Endothelial cell of umbilical vein (primary cell): ENCODE measurements at regions not wholly inside any gene's neighbourhood (a gene's known extent, or its start where the extent isn't known, plus 50 kb on each side); places are given as distances from the start of the nearest gene placed in this dataset.

Source experiments
- BruUV-seq: library from RNA; stranded (reverse); fragments of 400-500 nt; replicated peaks from 2 replicates; lab custom pipeline; 2021; lab: Mats Ljungman, UMichigan
- CTCF ChIA-PET: fragments of 300-600, 350-600 bp; sonication (Branson Sonifier 250); formaldehyde crosslinking; loops from one replicate; lab custom pipeline; 2021; ENCODE audit warnings: antibody characterized with exemption, inconsistent platforms; lab: Charles Lee
- POLR2A ChIA-PET: fragments of 300-600, 350-600 bp; sonication (Branson Sonifier 250); formaldehyde crosslinking; loops from one replicate; lab custom pipeline; 2021; ENCODE audit warnings: antibody characterized with exemption, inconsistent platforms; lab: Charles Lee
- DNase-seq: peaks from one replicate; pipeline ENCODE4 v3.0.0-alpha.2; 2011; ENCODE audit warnings: low read depth, low spot score
- FAIRE-seq: peaks from 2 replicates; lab custom pipeline; 2011; peaks lifted over from hg19 to GRCh38; lab: Jason Lieb, UNC
- H2AFZ ChIP-seq: 2 replicates; pipeline ENCODE4 v1.6.0; 2012; ENCODE audit warnings: low read depth, low read length, control low read depth, inconsistent platforms
- H3K27ac ChIP-seq: 2 replicates; pipeline ENCODE4 v1.5.1; 2011; ENCODE audit warnings: low read depth, mild to moderate bottlenecking, control low read depth, low read length, moderate library complexity; ENCODE audit not compliant: insufficient read depth
- H3K27me3 ChIP-seq, 2 experiments: 2 replicates each; pipeline versions ENCODE4 v1.6.0 to v1.6.1; 2011; ENCODE audit warnings: low read length in 2 of 2, mixed read lengths in 1 of 2; ENCODE audit not compliant: control insufficient read depth in 2 of 2, insufficient read depth in 2 of 2
- H3K36me3 ChIP-seq, 2 experiments: 2 replicates in 1 of 2; 3 replicates in 1 of 2; pipeline ENCODE4 v1.5.1; 2011; ENCODE audit warnings: low read length in 2 of 2, mild to moderate bottlenecking in 1 of 2, moderate library complexity in 1 of 2; ENCODE audit not compliant: control insufficient read depth in 2 of 2, insufficient read depth in 2 of 2; ENCODE audit errors: extremely low read depth in 1 of 2
- H3K4me1 ChIP-seq: 3 replicates; pipeline ENCODE4 v1.5.1; 2011; ENCODE audit warnings: mild to moderate bottlenecking, low read length; ENCODE audit not compliant: control insufficient read depth, insufficient read depth; ENCODE audit errors: extremely low read depth
- H3K4me2 ChIP-seq: 2 replicates; pipeline ENCODE4 v1.6.1; 2011; ENCODE audit warnings: low read length, control low read depth, mixed read lengths; ENCODE audit not compliant: insufficient read depth
- H3K4me3 ChIP-seq, 3 experiments: fragments of 200-600 bp in 1 of 3; sonication (generic), shearing (Covaris generic) in 1 of 3; replicated peaks in 1 of 3; 2 replicates each; pipeline ENCODE4 v1.5.1; 2011 to 2016; ENCODE audit warnings: control low read depth in 3 of 3, low read length in 3 of 3, mild to moderate bottlenecking in 2 of 3, inconsistent platforms in 1 of 3, low read depth in 1 of 3, moderate library complexity in 1 of 3; ENCODE audit not compliant: insufficient read depth in 1 of 3
- H3K79me2 ChIP-seq: 2 replicates; pipeline ENCODE4 v1.6.0; 2012; ENCODE audit warnings: low read length, inconsistent platforms; ENCODE audit not compliant: control insufficient read depth, insufficient read depth
- H3K9ac ChIP-seq: replicated peaks from 2 replicates; pipeline ENCODE3; 2011; ENCODE audit warnings: low read length, control low read depth; ENCODE audit not compliant: insufficient read depth; ENCODE audit errors: extremely low read depth
- H3K9me1 ChIP-seq: replicated peaks from 3 replicates; pipeline ENCODE4 v1.6.0; 2011; ENCODE audit warnings: mild to moderate bottlenecking, low read length; ENCODE audit not compliant: control insufficient read depth, insufficient read depth; ENCODE audit errors: extremely low read depth
- H3K9me3 ChIP-seq: replicated peaks from 2 replicates; pipeline ENCODE4 v1.5.1; 2012; ENCODE audit warnings: low read length, inconsistent platforms; ENCODE audit not compliant: control insufficient read depth, insufficient read depth
- H4K20me1 ChIP-seq: replicated peaks from 2 replicates; pipeline ENCODE3; 2011; ENCODE audit warnings: mild to moderate bottlenecking, low read length; ENCODE audit not compliant: control insufficient read depth, insufficient read depth; ENCODE audit errors: extremely low read depth
- EZH2 ChIP-seq: IDR thresholded peaks from 2 replicates; pipeline ENCODE4 v1.6.1; 2012; ENCODE audit warnings: borderline replicate concordance, low read depth, mild to moderate bottlenecking, moderate library complexity, low read length, inconsistent platforms; ENCODE audit not compliant: severe bottlenecking
- FOS ChIP-seq: IDR thresholded peaks from 2 replicates; pipeline ENCODE4 v1.6.1; 2011; ENCODE audit warnings: mild to moderate bottlenecking, low read length, moderate library complexity, borderline replicate concordance; ENCODE audit not compliant: insufficient read depth
- GATA2 ChIP-seq: IDR thresholded peaks from 2 replicates; pipeline ENCODE4 v1.7.0; 2011; ENCODE audit warnings: low read depth, mild to moderate bottlenecking, moderate library complexity, mixed read lengths, low read length; ENCODE audit not compliant: insufficient read length, insufficient read depth
- JUN ChIP-seq: IDR thresholded peaks from 2 replicates; pipeline ENCODE4 v1.6.1; 2011; ENCODE audit warnings: borderline replicate concordance, low read depth; ENCODE audit not compliant: insufficient read length, insufficient read depth
- MAX ChIP-seq: IDR thresholded peaks from 2 replicates; pipeline ENCODE4 v1.6.1; 2011; ENCODE audit not compliant: insufficient read depth, insufficient read length
- MYC ChIP-seq: IDR thresholded peaks from one replicate; pipeline ENCODE4 v1.6.1; 2011; ENCODE audit warnings: mild to moderate bottlenecking, low read depth, low read length
- POLR2A ChIP-seq: IDR thresholded peaks from 2 replicates; pipeline ENCODE4 v1.6.1; 2012; ENCODE audit warnings: low read depth, mild to moderate bottlenecking, control low read depth, low read length
- POLR2AphosphoS5 ChIP-seq: IDR thresholded peaks from 2 replicates; pipeline ENCODE4 v1.6.1; 2012; ENCODE audit warnings: low read depth, mild to moderate bottlenecking, control low read depth, low read length, moderate library complexity; ENCODE audit not compliant: insufficient read depth
- dilution Hi-C: fragments of 300-500 bp; cut with MboI; formaldehyde crosslinking; loops from one replicate; pipeline ENCODE4 v1.15.0; 2019; ENCODE audit warnings: low sequenced_read_pairs; ENCODE audit not compliant: extremely low pct_ligation_motif_present
- intact Hi-C: fragments of 100-400 bp; cut with micrococcal nuclease; formaldehyde crosslinking; loops from one replicate; pipeline ENCODE4 v1.10.0; 2022
- TF ChIP-seq, protein P1 (sequence below), 2 donors: IDR thresholded peaks; 1 replicate in 1 of 2; 2 replicates in 1 of 2; pipeline ENCODE4 v1.5.1; 2011; ENCODE audit warnings: low read length in 2 of 2, mild to moderate bottlenecking in 2 of 2, moderate library complexity in 2 of 2, control low read depth in 1 of 2, inconsistent platforms in 1 of 2, low read depth in 1 of 2; ENCODE audit not compliant: insufficient read depth in 1 of 2; ENCODE audit errors: extremely low read depth in 1 of 2

GRCh38 chr15:52879145-52879544, 89.0 kb upstream of the ONECUT1 start:
- no peak overlapping the region for H3K27ac ChIP-seq
- H3K27me3 ChIP-seq, result no peaks in the 10 kb centered on the region
- intact Hi-C loops, result no loop called here
- POLR2A ChIA-PET, result interaction anchor here (1.1 kb wide), 1 partner anchor 38 kb away, joined by 3 read pairs; no protein-coding TSS in a partner anchor
- H3K9ac ChIP-seq, result no peak overlapping the region
- no peaks in the 10 kb centered on the region for H3K9me3 ChIP-seq
- no peak overlapping the region for H3K4me3 ChIP-seq
- FAIRE-seq, result no peak
- H3K36me3 ChIP-seq, result no peaks in the 10 kb centered on the region
- no peaks in the 10 kb centered on the region for H4K20me1 ChIP-seq
- H3K9me1 ChIP-seq, result no peaks in the 10 kb centered on the region
- CTCF ChIA-PET, result no interaction called here
- no peak for DNase-seq
- dilution Hi-C loops, result no loop called here
- H3K4me1 ChIP-seq, result no peaks in the 10 kb centered on the region
- H2AFZ ChIP-seq, result no peak overlapping the region
- TF ChIP-seq FOS (no peak), JUN (no peak), MAX (no peak), POLR2AphosphoS5 (no peak), GATA2 (no peak), EZH2 (no peak), POLR2A (no peak), MYC (no peak)
- TF ChIP-seq, protein P1, sequence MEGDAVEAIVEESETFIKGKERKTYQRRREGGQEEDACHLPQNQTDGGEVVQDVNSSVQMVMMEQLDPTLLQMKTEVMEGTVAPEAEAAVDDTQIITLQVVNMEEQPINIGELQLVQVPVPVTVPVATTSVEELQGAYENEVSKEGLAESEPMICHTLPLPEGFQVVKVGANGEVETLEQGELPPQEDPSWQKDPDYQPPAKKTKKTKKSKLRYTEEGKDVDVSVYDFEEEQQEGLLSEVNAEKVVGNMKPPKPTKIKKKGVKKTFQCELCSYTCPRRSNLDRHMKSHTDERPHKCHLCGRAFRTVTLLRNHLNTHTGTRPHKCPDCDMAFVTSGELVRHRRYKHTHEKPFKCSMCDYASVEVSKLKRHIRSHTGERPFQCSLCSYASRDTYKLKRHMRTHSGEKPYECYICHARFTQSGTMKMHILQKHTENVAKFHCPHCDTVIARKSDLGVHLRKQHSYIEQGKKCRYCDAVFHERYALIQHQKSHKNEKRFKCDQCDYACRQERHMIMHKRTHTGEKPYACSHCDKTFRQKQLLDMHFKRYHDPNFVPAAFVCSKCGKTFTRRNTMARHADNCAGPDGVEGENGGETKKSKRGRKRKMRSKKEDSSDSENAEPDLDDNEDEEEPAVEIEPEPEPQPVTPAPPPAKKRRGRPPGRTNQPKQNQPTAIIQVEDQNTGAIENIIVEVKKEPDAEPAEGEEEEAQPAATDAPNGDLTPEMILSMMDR (IDR thresholded peaks at IDR 0.05; ENCODE audit: extremely low read depth in 1 of 2, insufficient read depth in 1 of 2, low read depth in 1 of 2, low read length in 2 of 2), result no peak
- BruUV-seq, result no TSS peak
- no peaks in the 10 kb centered on the region for H3K79me2 ChIP-seq
- H3K4me2 ChIP-seq, result no peak overlapping the region
